ENCODE measurements at regions not wholly inside any gene's neighbourhood (a gene's known extent, or its start where the extent isn't known, plus 50 kb on each side); places are given as distances from the start of the nearest gene placed in this dataset.

GRCh38 chr1:101290922-101291561, 54.2 kb downstream of the S1PR1 start:
- TF ChIP-seq CTCF (conservative IDR thresholded peaks at IDR 0.05 in 1 of 2, IDR thresholded peaks at IDR 0.05 in 1 of 2; ENCODE audit: extremely low read depth in 1 of 2, insufficient read depth in 1 of 2, low read depth in 1 of 2, low read length in 2 of 2) (no peak), EZH2 (IDR thresholded peaks at IDR 0.05; ENCODE audit: borderline replicate concordance, low read length) (no peak)

All from mammary epithelial cell (primary cell).